Chondrocyte (in vitro differentiated cells): ENCODE measurements at regions not wholly inside any gene's neighbourhood (a gene's known extent, or its start where the extent isn't known, plus 50 kb on each side); places are given as distances from the start of the nearest gene placed in this dataset.

Experiments
- DNase-seq: peaks from one replicate; pipeline ENCODE4 v3.0.0; 2021; ENCODE audit warnings: mixed read lengths, low spot score
- H3K27ac Mint-ChIP-seq: one replicate; pipeline ENCODE4 v1.8.0; 2021; ENCODE audit warnings: mild to moderate bottlenecking, moderate library complexity, mixed read lengths; ENCODE audit not compliant: unreplicated experiment
- H3K27me3 Mint-ChIP-seq: 2 replicates; pipeline ENCODE4 v1.8.0; 2021; ENCODE audit warnings: low read depth, mixed read lengths
- H3K36me3 Mint-ChIP-seq: 2 replicates; pipeline ENCODE4 v1.8.0; 2021; ENCODE audit warnings: low read depth, mixed read lengths
- H3K4me1 Mint-ChIP-seq: 2 replicates; pipeline ENCODE4 v1.8.0; 2021; ENCODE audit warnings: low read depth, mild to moderate bottlenecking, mixed read lengths
- H3K4me3 Mint-ChIP-seq: one replicate; pipeline ENCODE4 v1.8.0; 2021; ENCODE audit warnings: mild to moderate bottlenecking, moderate library complexity, mixed read lengths; ENCODE audit not compliant: unreplicated experiment
- H3K9me3 Mint-ChIP-seq: 2 replicates; pipeline ENCODE4 v1.8.0; 2021; ENCODE audit warnings: low read depth, mixed read lengths
- CTCF ChIP-seq: fragments of 200-600 bp; sonication (generic); IDR thresholded peaks from 2 replicates; pipeline ENCODE4 v1.5.0; 2021; ENCODE audit warnings: antibody characterized with exemption, mild to moderate bottlenecking, moderate library complexity

- Mint-ChIP-seq H3K27me3 (peaks cover 8% of the 10 kb centered on the region), H3K36me3 (no peaks in the 10 kb centered on the region), H3K27ac (no peak overlapping the region), H3K9me3 (peaks cover 3% of the 10 kb centered on the region), H3K4me3 (no peak overlapping the region), H3K4me1 (no peaks in the 10 kb centered on the region)
- DNase-seq, result no peak
- no peak for TF ChIP-seq CTCF
These were observed 1185.3 kb downstream of the JRKL start for GRCh38 chr11:97574976-97575665.

GRCh38 chr11:97607291-97608000 is 1217.6 kb downstream of the JRKL start:
- H3K27ac Mint-ChIP-seq, result no peak overlapping the region
- peaks cover 3% of the 10 kb centered on the region for H3K9me3 Mint-ChIP-seq
- H3K4me3 Mint-ChIP-seq, result no peak overlapping the region

GRCh38 chr11:97610000-97610399 is 1220.2 kb downstream of the JRKL start:
- no peak for DNase-seq
- H3K27ac Mint-ChIP-seq, result no peak overlapping the region
- H3K36me3 Mint-ChIP-seq, result no peaks in the 10 kb centered on the region
- H3K9me3 Mint-ChIP-seq, result peaks cover 6% of the 10 kb centered on the region
- H3K4me3 Mint-ChIP-seq, result no peak overlapping the region
- peaks cover 8% of the 10 kb centered on the region for H3K4me1 Mint-ChIP-seq
- peaks cover 7% of the 10 kb centered on the region for H3K27me3 Mint-ChIP-seq
- peak; percentile 54 for TF ChIP-seq CTCF

More at GRCh38 chr11:97607291-97608000, 1217.6 kb downstream of the JRKL start:
- Mint-ChIP-seq H3K36me3 (no peaks in the 10 kb centered on the region), H3K27me3 (peaks cover 10% of the 10 kb centered on the region), H3K4me1 (no peaks in the 10 kb centered on the region)
- no peak for DNase-seq
- no peak for TF ChIP-seq CTCF

GRCh38 chr11:97610854-97611253 is 1221.0 kb downstream of the JRKL start:
- peaks cover 3% of the 10 kb centered on the region for H3K27me3 Mint-ChIP-seq
- no peak overlapping the region for H3K4me3 Mint-ChIP-seq

More at GRCh38 chr11:97610854-97611253, 1221.0 kb downstream of the JRKL start:
- H3K36me3 Mint-ChIP-seq, result no peaks in the 10 kb centered on the region
- no peak for TF ChIP-seq CTCF
- no peak for DNase-seq
- H3K27ac Mint-ChIP-seq, result no peak overlapping the region
- H3K9me3 Mint-ChIP-seq, result peaks cover 6% of the 10 kb centered on the region
- H3K4me1 Mint-ChIP-seq, result peaks cover 15% of the 10 kb centered on the region
